ENCODE measurements at regions not wholly inside any gene's neighbourhood (a gene's known extent, or its start where the extent isn't known, plus 50 kb on each side); places are given as distances from the start of the nearest gene placed in this dataset.
"Not testable (repeated sequence)": the region's sequence is repeated elsewhere in the genome, so short reads cannot be mapped to it uniquely, and the experiment has no call there.

DNA sequence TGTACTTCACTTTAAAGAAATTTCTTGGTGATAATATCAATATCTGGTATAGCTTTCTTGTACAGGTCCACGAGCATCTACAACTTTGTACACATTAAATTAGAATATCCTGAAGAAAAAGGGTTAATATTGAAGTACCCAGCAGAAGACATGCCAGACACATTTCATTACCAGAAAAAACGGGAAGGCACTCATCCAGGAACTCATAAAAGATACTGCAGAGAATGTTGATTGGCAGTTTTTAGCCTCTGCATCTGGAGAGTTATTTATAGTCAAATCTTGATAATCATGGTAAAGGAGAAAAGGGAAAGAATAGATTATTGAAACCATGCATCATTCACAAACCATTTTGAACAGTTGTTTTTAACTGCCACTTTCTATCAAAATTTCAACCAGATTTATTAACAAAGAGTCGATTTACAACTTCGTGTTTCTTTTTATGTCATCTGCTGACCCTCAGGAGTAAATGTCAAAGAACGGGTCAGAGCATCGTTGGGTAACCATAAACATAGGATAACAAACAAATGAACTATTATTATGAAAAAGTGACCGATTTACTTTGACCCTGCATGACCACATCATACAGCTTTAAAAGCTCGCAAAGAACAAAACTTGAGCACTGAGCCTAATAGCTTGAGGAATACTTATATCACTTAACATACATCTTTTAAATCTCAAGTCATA, 229.2 kb upstream of the SGK1 start:
- no peak for DNase-seq

DNA sequence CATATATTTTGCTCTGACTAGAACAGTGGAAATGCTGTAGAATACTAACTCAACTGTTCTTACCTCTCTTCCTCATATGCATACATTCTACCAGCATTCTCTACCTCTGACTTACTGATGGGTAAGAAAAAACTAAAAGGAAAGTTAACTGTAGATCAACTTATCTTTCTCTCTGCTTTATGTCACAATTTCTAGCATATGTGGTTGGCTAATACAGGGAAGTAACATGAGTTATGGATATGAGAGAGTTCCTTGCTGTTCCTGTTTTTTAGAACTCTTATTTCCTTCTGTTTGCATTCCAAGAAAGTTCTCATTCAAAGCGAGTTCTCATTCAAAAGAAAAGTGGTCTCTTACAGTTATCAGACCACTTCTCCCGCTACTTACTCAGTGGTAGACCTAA, 226.8 kb upstream of the SGK1 start:
- no peak for DNase-seq

DNA sequence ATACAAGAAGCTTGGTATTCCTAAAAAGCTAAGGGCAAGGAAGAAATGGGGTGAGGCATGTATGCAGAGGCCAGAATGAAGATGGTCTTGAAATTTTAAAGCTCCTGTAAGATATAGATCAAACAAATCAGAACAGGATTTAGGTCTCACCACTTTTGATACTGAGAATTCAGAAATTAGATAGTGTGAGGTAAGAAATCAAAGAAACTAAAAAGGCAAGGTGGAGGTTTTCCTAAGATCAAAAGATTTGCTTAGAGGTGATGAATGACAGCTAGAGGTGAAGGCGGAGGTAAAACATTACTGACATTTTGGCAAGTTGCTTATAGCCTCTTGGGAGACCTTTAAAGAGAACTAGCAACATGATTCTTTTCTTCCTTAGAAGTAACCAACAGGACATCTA, 225.2 kb upstream of the SGK1 start:
- no peak for DNase-seq

DNA sequence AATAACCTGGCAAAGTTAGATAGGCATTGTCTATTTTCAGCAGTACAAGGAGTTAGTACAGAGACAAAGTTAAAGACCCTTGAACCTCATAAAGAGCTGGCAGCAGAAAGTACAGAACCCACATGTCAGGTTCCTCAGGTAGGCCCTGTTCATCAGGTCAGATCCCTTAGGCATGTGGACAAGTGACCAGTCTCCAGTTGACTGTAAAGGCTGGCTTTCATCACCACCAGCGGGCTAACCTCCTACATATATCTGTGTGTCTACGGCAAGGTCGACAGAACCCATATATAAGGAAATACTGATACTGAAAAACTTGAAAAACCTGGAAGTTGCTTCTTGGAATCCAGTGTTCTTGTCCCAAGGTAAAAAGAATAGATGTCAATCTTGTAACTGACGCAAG, 223.1 kb upstream of the SGK1 start:
- no peak for DNase-seq

DNA sequence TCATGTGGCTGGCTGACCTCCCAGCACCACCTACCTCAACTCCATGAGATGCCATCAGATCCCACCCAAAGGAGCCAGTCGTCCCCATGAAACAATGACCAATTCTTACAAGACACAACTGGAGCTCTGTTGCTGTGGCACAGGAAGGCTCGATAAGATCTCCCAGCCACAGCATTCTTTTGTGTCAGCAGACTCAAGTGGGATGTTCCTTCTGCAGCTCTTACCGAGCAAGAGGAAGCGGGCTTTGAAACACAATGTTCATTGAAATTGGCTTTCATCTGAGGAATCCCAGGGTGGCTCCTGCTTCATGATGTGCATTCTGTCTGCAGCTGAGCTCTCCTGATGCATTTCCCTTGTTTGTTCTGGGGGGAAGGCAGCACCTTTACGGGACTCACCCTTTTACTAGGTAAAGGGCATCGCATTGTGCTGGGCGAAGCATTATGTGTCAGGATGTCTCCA, 222.0 kb upstream of the SGK1 start:
- no peak for DNase-seq

DNA sequence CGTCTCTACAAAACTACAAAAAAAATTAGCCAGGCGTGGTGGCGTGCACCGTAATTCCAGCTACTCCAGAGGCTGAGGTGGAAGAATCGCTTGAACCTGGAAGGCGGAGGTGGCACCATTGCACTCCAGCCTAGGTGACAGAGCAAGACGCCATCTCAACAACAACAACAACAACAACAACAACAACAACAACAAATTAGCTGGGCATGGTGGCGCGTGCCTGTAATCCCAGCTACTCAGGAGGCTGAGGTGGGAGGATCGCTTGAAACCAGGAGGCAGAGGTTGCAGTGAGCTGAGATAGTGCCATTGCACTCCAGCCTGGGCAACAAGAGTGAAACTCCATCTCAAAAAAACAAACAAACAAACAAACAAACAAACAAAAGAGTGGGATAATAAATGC, 219.9 kb upstream of the SGK1 start:
- not testable (repeated sequence) for DNase-seq

DNA sequence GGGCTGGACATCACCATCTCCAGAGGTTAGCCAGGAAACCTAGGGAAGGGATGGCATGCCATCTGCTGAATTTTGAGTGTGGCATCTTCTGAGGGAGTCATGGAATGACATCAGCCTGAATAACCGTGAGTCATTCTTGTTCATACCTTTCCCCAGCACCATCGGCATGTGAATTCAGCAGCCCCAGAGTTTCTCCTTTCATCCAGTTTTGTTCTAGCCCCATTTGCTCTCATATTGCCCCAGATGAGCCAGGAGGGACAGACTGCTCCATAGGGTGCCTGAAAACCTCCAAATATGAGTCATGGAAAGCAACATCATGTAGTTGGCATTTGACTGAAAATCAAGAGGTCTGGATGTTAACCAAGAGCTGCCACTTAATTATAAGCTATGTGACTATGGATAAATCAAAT, 219.2 kb upstream of the SGK1 start:
- no peak for DNase-seq

DNA sequence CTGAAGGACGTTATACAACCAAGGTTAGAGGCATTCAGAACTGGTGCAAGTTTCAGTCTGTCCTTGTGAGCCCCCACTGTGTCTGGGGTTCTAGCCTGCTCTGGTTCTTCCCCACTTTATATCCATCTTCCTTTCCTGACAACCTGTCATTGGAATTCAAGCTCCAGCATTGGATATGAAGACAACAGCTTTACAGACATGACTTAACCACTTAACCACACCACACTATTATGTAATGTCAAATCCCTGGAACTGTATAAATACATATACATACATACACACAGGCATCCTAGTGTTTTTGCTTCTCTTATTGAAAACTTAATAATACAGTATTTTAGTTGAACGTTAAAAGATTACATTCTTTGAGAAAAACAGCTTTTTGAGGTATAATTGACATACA, 217.9 kb upstream of the SGK1 start:
- DNase-seq = no peak

DNA sequence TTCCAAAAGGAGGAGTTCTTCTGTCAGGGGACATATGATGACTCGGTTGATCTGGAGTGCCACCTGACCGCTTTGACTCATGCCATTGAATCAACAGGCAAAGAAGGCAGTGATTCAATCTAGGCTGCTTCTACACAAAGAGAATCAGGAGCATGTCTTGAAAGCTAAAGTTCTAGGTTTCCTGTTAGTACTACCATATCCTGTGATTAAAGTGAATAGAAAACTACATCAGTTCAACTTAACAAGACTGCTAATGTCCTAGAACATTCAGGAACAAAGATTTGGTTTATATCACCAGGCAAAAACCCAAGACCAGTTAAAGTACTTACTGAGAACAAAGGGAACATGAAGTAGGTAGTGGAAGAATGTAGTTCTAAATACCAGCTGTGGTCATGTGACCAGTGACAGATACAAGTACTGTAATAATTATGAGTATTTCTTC, 216.8 kb upstream of the SGK1 start:
- no peak for DNase-seq

DNA sequence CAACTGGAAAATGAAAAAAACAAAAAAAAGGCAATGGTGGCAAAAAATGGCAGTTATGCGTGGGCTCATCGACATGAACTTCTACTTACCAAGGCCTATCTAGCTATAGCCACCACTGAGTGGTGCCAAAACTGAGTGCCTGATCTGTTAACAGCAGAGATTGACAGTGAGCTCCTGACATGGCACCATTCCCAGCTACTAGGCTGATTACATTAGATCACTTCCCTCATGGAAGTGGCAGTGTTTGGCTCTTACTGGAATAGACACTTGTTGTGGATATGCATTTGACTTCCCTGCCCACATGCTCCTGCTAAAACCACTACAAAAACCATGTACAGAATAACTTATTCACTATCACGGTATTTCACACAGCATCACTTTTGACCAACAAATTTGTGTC, 216.1 kb upstream of the SGK1 start:
- no peak for DNase-seq

DNA sequence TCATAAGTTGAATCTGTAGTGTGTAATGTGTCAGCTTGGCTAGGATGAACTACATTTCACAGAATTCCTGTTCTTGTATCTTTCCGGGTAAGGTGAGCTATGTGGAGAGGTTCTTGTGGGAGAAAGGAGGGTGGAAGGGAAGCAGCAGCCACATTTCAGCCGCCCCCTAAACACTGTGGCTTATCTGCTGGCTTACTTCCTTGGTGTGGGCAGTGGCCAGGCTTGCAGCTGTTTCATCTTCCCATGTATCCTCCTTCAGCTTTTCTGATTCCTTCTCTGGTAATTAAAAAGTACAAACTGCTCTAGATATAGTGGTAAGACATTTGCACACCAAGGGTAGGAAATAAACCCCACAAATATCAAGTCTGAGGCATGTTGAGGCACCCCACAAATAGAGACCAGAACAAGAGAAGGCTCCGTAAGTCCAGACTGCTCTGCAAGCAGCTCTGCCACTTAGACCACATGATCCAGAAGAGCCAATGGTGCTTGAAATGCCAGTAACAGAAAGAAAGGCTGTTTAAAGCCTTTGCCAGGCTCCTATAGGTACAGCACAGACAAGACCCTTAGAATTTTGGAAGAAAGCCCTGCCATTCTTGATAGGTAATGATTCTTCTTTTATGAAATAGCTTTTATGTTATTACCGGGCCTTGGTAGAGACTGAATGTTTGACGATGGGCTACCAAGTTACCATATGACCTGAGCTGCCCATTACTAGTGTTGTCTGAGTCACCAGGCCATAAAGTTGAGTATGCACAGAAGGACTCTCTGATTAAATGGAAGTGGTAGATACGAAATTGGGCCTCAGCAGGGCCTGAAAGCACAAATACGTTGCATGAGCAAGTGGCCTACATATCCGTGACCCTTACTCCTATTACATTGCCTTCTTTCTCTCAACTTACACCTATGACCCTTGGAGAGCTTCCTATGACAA, 215.0 kb upstream of the SGK1 start:
- no peak for DNase-seq

DNA sequence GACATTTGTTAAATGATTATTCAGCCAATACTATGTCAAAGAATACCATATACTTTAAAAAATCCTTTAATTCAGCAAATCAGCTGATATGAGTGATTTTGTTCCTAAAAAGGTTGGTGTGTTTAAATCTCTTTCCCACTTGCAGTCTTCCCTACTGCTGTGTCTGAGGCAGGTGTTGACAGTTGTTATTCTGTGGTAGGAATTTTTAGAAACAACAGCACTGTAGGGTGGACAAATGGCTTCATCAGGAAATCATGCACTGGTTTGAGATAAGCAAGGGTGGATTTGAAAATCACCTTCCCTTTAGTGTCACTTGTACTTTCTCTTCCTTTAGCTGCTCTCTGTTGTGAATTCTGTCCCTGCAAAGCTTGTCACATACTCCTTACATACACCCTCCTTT, 213.7 kb upstream of the SGK1 start:
- DNase-seq = no peak

DNA sequence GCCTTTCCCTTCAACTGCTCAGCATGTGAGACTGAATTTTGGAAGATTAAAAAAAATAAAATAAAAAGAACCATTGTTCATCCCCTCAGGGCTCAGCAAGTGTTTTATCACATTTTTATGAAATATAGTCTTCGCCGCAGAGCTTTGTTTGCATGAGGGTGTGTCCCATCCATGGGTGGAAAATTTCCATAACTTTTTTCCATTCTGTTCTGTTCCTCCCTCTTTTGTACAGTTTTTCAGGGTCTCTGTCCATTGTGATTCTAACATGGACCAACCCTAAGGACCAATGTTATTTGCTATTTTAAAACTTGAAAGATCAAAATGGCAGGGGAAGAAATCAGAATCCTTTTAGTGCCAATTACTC, 213.3 kb upstream of the SGK1 start:
- DNase-seq = no peak

DNA sequence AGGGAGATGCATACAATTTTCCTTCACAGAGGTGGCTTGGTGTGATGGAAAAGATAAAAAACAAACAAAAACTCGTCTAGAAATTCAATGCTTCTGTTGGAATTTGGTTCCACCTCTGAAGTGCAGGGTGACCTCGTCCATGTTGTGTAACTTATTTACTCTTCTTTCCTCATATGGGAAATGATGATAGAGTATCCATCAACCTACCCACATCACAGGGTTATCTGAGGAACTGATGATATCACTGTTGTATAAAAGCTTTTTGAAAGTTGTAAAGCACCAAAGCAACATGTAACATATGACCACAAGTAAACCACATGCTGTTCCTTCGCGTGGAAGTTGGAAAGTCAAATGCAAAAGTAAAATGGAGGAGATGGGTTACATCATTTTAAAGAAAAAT, 212.0 kb upstream of the SGK1 start:
- DNase-seq = no peak

DNA sequence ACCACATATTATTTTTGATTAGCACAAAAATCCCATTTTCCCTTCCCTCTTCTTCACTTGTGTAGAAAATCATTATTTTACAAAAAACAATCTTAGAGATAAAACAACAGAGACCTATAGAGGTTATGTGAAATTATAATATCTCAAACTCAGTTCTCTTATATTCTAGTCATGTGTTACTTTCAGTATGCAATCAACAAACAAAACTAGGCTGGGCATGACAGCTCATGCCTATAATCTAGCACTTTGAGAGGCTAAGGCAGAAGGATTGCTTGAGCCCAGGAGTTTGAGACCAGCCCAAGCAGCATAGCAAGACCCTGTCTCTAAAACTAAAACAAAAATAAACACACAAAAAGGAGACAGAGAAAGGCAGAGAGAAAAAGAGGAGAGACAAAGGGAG, 211.4 kb upstream of the SGK1 start:
- DNase-seq = no peak

DNA sequence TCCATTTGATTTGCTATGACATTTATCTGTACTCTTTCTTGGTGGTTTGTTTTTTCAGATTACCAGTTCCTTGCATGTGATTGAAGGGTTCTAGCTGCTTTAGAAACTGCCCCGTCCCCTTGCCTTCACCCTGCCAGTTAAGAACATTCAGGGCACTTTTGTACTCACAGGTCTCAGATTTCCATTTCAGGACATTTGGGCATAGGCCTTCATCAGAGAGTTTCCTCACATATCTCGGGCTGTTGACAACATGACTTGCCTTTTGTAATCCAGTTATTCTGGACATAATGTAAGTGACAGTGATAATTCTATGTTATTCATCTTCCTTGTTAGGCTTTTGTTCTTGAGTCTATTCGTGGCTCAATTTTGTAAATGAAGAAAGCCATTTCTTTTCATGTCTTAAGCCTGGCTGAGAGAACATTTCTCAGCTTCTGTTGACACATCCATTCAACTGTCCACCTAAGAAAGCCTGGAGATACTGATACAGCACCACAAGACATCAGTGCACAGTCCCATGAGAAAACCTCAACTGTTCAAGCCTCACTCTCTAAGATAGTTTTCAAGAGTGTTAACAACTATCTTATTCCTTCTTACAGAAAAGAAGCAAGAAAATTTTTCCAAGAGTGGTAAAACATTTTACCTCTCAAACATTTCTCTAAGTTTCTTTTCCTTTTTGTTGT, 209.3 kb upstream of the SGK1 start:
- DNase-seq = no peak

DNA sequence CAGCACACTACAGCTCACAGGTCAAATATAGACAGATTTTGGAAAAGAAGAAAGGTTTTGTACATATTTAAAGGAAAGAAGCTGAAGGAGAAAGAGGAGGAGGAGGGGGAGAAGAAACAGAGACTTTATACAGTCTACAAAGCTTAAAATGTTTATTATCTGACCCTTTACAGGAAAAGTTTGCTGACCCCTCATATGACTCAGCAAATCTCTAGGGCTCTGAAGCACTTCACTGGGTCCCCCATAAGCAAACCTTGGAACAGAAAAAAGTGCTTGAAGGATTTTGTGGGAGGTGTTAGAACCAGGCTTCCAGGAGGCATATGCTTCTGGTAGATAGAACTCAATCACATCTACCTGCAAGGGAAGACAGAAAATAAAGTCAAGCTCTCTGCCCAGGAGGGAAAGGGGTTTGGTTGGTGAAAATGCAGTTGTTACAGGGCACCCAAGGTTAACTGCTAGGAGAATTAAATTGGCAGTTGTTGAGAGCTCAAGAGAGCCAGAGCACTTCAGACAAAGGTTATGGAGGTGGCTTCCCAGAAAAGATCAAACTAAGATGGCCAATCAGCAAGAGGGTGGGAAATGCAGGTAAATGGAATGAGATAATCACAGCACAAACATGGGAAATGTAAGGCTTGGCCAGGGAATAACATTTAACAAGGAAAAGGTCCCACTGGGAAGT, 207.4 kb upstream of the SGK1 start:
- DNase-seq = no peak

DNA sequence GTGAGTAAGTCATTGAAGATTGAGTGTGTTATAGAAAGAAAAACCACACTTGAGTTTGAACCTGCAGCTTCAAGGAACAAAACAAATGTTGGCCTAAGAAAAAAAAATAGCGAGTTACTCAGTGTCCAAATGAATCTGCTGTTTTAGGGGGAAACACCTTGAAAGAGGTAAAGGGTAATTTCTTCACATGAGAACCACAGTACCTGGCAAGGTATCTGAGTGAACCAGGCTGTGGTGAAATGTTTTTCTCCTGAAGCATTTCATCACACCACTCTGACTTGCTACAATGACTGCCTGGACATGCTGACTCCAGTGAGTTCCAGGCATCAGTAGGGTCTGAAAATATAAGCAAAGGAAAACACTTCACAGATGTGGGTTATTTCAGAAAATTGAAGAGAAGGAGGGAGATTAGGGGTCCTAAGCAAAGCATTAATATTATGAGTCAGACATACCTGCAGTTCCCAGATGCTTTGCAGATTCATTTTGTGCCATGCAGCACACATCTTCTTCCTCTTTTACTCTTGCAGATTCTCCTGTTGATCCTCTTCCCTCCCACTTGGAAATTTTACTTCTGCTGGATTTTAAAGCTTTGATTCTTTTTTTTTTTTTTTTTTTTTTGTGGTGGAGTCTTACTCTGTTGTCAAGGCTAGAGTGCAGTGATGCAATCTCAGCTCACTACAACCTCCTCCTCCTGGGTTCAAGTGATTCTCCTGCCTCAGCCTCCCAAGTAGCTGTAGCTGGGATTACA, 206.2 kb upstream of the SGK1 start:
- no peak for DNase-seq

DNA sequence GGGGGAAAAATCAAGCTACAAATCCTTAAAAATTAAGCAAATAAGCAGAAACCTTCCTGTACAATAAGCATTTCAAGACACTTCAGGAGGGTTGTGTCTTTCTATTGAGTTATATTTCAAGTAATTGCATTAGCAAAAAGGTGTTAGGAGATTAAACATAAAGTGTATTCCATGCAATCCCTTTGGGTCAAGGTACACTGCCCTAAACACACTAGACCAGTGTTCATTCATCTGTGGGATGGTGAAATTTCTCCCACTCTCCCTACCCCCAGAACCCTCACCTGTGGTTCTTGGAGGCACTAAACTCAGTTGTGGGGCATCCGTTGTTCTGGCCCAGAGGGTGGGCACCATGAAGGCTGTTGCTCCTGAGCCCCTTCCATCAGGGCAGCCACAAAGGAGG, 205.1 kb upstream of the SGK1 start:
- DNase-seq = no peak

DNA sequence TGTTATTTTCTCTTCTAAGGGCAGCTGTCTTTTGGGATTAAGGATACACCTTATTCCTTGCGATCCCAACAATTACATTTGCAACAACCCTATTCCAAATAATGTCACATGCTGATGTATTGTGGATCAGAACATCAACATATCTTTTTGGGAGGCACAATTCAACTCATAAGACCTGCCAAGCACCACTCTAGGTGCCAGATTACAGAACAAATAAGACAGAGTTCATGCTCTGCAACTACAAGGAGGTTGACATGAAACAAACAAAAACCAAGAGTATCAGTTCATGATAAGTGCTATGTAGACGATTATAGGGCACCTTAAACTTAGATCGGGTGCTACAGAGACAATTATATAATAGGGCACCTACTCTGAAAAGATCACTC, 203.2 kb upstream of the SGK1 start:
- peak in 1 of 3 experiments; percentile 58 for DNase-seq

DNA sequence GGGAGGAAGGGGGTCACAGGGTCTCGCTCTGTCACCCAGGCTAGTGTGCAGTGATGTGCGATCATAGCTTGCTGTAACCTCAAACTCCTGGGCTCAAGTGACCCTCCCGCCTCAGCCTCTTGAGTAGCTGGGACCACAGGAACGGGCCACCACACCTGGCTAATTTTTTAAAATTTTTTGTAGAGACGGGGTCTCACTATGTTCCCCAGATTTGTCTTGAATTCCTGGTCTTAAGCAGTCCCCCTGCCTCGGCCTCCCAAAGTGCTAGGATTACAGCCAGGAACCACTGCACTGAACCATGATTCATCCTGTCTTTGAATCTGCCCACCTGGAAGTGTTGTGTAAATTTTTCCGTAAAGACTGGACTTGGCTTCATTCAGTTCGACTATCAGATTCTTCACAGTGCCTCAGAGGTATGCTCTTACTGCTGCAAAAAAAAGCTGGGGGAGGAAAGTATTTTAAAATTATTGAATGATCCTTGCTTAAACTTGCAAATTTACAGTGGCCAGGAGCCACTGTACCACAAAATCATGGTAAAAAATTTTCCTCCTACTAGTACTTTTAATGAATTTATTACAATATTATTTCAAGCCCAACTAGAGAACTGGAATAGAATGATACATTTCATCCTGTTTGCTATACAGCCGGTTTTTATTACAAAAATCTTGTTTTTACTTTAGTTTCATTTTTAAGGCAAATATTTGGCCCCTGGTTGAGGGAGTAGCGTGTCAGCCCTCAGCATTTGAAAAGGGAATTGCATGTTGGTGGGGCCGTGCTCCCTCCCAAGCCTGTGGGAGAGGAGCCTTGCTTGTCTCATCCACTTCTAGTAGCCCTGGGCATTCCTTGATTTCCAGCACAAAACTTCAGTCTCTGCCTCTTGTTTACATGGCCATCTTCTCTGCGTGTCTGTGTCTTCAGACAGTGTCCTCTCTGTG, 202.5 kb upstream of the SGK1 start:
- DNase-seq = no peak

All from NCI-H1417 (cell line).